Tibial nerve (tissue), 3 donors: ENCODE measurements at regions not wholly inside any gene's neighbourhood (a gene's known extent, or its start where the extent isn't known, plus 50 kb on each side); places are given as distances from the start of the nearest gene placed in this dataset.

Experiments
- CTCF ChIP-seq, 5 experiments: fragments of 200-600 bp in 3 of 5; fragments of 450-650 bp in 2 of 5; sonication (generic) in 3 of 5; IDR thresholded peaks; one replicate each; pipeline ENCODE4 v1.5.1; 2016 to 2019; ENCODE audit warnings: antibody characterized with exemption in 5 of 5, mild to moderate bottlenecking in 3 of 5, moderate library complexity in 2 of 5
- POLR2A ChIP-seq, 2 donors: fragments of 450-650 bp; IDR thresholded peaks; one replicate each; pipeline ENCODE4 v1.6.1; 2017; ENCODE audit warnings: antibody characterized with exemption in 2 of 2, mild to moderate bottlenecking in 2 of 2, moderate library complexity in 2 of 2

GRCh38 chr21:24197923-24198322 is 1409.4 kb downstream of the MRPL39 start:
- TF ChIP-seq POLR2A (IDR thresholded peaks at IDR 0.05), result no peak
- no peak for TF ChIP-seq CTCF (IDR thresholded peaks at IDR 0.05)
